SK-N-SH treated with all-trans-retinoic acid at 6 μM for 48 hours (cell line): ENCODE measurements at regions not wholly inside any gene's neighbourhood (a gene's known extent, or its start where the extent isn't known, plus 50 kb on each side); places are given as distances from the start of the nearest gene placed in this dataset.
A peak's percentile ranks its signal among the peaks of the same experiment; 100 is the strongest.

Source experiments
- ATAC-seq: fragments of 200-7000 bp; cut with Tn5 transposase; 3 replicates; pipeline ENCODE4 v1.9.1; 2020; ENCODE audit warnings: mild to moderate bottlenecking, moderate library complexity
- CREB5 ChIP-seq: fragments of 250-450 bp; sonication (Bioruptor Pico); IDR thresholded peaks from 2 replicates; pipeline ENCODE4 v1.5.1; 2020; ENCODE audit warnings: low read depth, mild to moderate bottlenecking, moderate library complexity
- CSDC2 ChIP-seq: fragments of 250-450 bp; sonication (Bioruptor Pico); IDR thresholded peaks from 2 replicates; pipeline ENCODE4 v1.5.0; 2020; ENCODE audit warnings: mild to moderate bottlenecking, moderate library complexity
- GLIS3 ChIP-seq: fragments of 250-450 bp; sonication (Bioruptor Pico); IDR thresholded peaks from 2 replicates; pipeline ENCODE4 v1.5.0; 2020; ENCODE audit warnings: mild to moderate bottlenecking, moderate library complexity
- ISL1 ChIP-seq: fragments of 250-450 bp; sonication (Bioruptor Pico); IDR thresholded peaks from 2 replicates; pipeline ENCODE4 v2.1.2; 2022; ENCODE audit warnings: mild to moderate bottlenecking, moderate library complexity
- POU6F1 ChIP-seq: fragments of 250-450 bp; sonication (Bioruptor Pico); IDR thresholded peaks from 2 replicates; pipeline ENCODE4 v1.8.0; 2021; ENCODE audit warnings: low read depth, mild to moderate bottlenecking, moderate library complexity, borderline replicate concordance
- PPARA ChIP-seq: fragments of 250-450 bp; sonication (Bioruptor Pico); IDR thresholded peaks from 2 replicates; pipeline ENCODE4 v1.5.0; 2020; ENCODE audit warnings: mild to moderate bottlenecking, borderline replicate concordance
- RARB ChIP-seq: fragments of 250-450 bp; sonication (Bioruptor Pico); IDR thresholded peaks from 2 replicates; pipeline ENCODE4 v1.8.0; 2021; ENCODE audit warnings: mild to moderate bottlenecking, moderate library complexity
- TCF4 ChIP-seq: fragments of 250-450 bp; sonication (Bioruptor Pico); IDR thresholded peaks from 2 replicates; pipeline ENCODE4 v1.8.0; 2021; ENCODE audit warnings: mild to moderate bottlenecking, moderate library complexity, borderline replicate concordance
- TOX ChIP-seq: fragments of 250-450 bp; sonication (Bioruptor Pico); IDR thresholded peaks from 2 replicates; pipeline ENCODE4 v1.8.0; 2021; ENCODE audit warnings: mild to moderate bottlenecking, moderate library complexity, borderline replicate concordance
- TSHZ2 ChIP-seq: fragments of 250-450 bp; sonication (Bioruptor Pico); IDR thresholded peaks from 2 replicates; pipeline ENCODE4 v1.5.0; 2020; ENCODE audit warnings: mild to moderate bottlenecking, moderate library complexity
- ZC3H10 ChIP-seq: fragments of 250-450 bp; sonication (Bioruptor Pico); IDR thresholded peaks from 2 replicates; pipeline ENCODE4 v1.5.1; 2021; ENCODE audit warnings: mild to moderate bottlenecking, moderate library complexity
- ZFP3 ChIP-seq: fragments of 250-450 bp; sonication (Bioruptor Pico); IDR thresholded peaks from 2 replicates; pipeline ENCODE4 v1.5.0; 2020; ENCODE audit warnings: mild to moderate bottlenecking, moderate library complexity
- ZNF565 ChIP-seq: fragments of 450-650 bp; formaldehyde crosslinking; conservative IDR thresholded peaks from 2 replicates; pipeline ENCODE4 v1.5.0; 2020; ENCODE audit warnings: low read depth, mild to moderate bottlenecking, moderate library complexity
- ZNF70 ChIP-seq: fragments of 450-650 bp; formaldehyde crosslinking; IDR thresholded peaks from 2 replicates; pipeline ENCODE4 v1.5.0; 2020; ENCODE audit warnings: mild to moderate bottlenecking, moderate library complexity

GRCh38 chr3:23666818-23667217 lies 138.9 kb upstream of the UBE2E1 start:
- ATAC-seq = no peak
- TF ChIP-seq CSDC2 (CRISPR knock-in tag) (no peak), ZC3H10 (CRISPR knock-in tag) (no peak)
- TF ChIP-seq, all 23 proteins: peak for 0

- no peak for TF ChIP-seq POU6F1 (CRISPR knock-in tag)
- TF ChIP-seq RARB (CRISPR knock-in tag) = no peak
- TF ChIP-seq ZFP3 (CRISPR knock-in tag) = no peak
- TF ChIP-seq CREB5 (CRISPR knock-in tag) = no peak
- TF ChIP-seq ZNF70 (CRISPR knock-in tag) = no peak
- no peak for TF ChIP-seq PPARA (CRISPR knock-in tag)
- 0 out of 3 replicates have a peak, but pooled peaks have one; percentile 3 for ATAC-seq
These were observed 138.0 kb upstream of the UBE2E1 start for GRCh38 chr3:23667536-23668429.

GRCh38 chr3:23668430-23668904 lies 137.3 kb upstream of the UBE2E1 start:
- TF ChIP-seq TSHZ2 (CRISPR knock-in tag) (no peak), ISL1 (CRISPR knock-in tag) (0 out of 2 replicates have a peak, but pooled peaks have one; percentile 23)
- ATAC-seq = peak; percentile 89

- TF ChIP-seq POU6F1 (CRISPR knock-in tag) = no peak
- no peak for TF ChIP-seq GLIS3 (CRISPR knock-in tag)
- no peak for ATAC-seq
These were observed 136.1 kb upstream of the UBE2E1 start for GRCh38 chr3:23669541-23670255.

- TF ChIP-seq GLIS3 (CRISPR knock-in tag) = no peak
- no peak for TF ChIP-seq TOX (CRISPR knock-in tag)
- no peak for TF ChIP-seq ZFP3 (CRISPR knock-in tag)
- TF ChIP-seq CSDC2 (CRISPR knock-in tag) = no peak
- TF ChIP-seq ZNF565 (CRISPR knock-in tag) = no peak
- TF ChIP-seq RARB (CRISPR knock-in tag) = no peak
- TF ChIP-seq TCF4 (CRISPR knock-in tag) = no peak
- no peak for ATAC-seq
These were observed 133.7 kb upstream of the UBE2E1 start for GRCh38 chr3:23671851-23672589.
